ENCODE measurements at regions not wholly inside any gene's neighbourhood (a gene's known extent, or its start where the extent isn't known, plus 50 kb on each side); places are given as distances from the start of the nearest gene placed in this dataset.

- no peak for TF ChIP-seq CTCF (IDR thresholded peaks at IDR 0.05; ENCODE audit: partially characterized antibody, unreplicated experiment)
- no peak for DNase-seq
- Mint-ChIP-seq H3K9me3 (ENCODE audit: unreplicated experiment) (no peaks in the 10 kb centered on the region), H3K27ac (ENCODE audit: unreplicated experiment) (no peak overlapping the region), H3K27me3 (ENCODE audit: unreplicated experiment) (no peaks in the 10 kb centered on the region), H3K4me1 (ENCODE audit: low read depth, unreplicated experiment) (no peaks in the 10 kb centered on the region), H3K36me3 (ENCODE audit: unreplicated experiment) (no peaks in the 10 kb centered on the region), H3K4me3 (ENCODE audit: unreplicated experiment) (no peak overlapping the region)
Observed at GRCh38 chr4:129668092-129668491, 572.1 kb downstream of the C4orf33 start.

- DNase-seq: no peak
- Mint-ChIP-seq H3K27ac (ENCODE audit: unreplicated experiment) (no peak overlapping the region), H3K27me3 (ENCODE audit: unreplicated experiment) (no peaks in the 10 kb centered on the region), H3K36me3 (ENCODE audit: unreplicated experiment) (peaks cover 11% of the 10 kb centered on the region), H3K4me1 (ENCODE audit: low read depth, unreplicated experiment) (no peaks in the 10 kb centered on the region), H3K9me3 (ENCODE audit: unreplicated experiment) (no peaks in the 10 kb centered on the region), H3K4me3 (ENCODE audit: unreplicated experiment) (no peak overlapping the region)
- TF ChIP-seq CTCF (IDR thresholded peaks at IDR 0.05; ENCODE audit: partially characterized antibody, unreplicated experiment): no peak
Observed at GRCh38 chr4:129672941-129673340, 577.0 kb downstream of the C4orf33 start.

- Mint-ChIP-seq H3K9me3 (ENCODE audit: unreplicated experiment) (peaks cover 2% of the 10 kb centered on the region), H3K4me3 (ENCODE audit: unreplicated experiment) (no peak overlapping the region), H3K4me1 (ENCODE audit: low read depth, unreplicated experiment) (no peaks in the 10 kb centered on the region), H3K36me3 (ENCODE audit: unreplicated experiment) (peaks cover 15% of the 10 kb centered on the region), H3K27me3 (ENCODE audit: unreplicated experiment) (no peaks in the 10 kb centered on the region), H3K27ac (ENCODE audit: unreplicated experiment) (no peak overlapping the region)
- no peak for TF ChIP-seq CTCF (IDR thresholded peaks at IDR 0.05; ENCODE audit: partially characterized antibody, unreplicated experiment)
- no peak for DNase-seq
Observed at GRCh38 chr4:129675036-129675435, 579.1 kb downstream of the C4orf33 start.

- peaks cover 15% of the 10 kb centered on the region for H3K36me3 Mint-ChIP-seq (ENCODE audit: unreplicated experiment)
- H3K4me1 Mint-ChIP-seq (ENCODE audit: low read depth, unreplicated experiment): no peaks in the 10 kb centered on the region
- peaks cover 2% of the 10 kb centered on the region for H3K9me3 Mint-ChIP-seq (ENCODE audit: unreplicated experiment)
- H3K27me3 Mint-ChIP-seq (ENCODE audit: unreplicated experiment): no peaks in the 10 kb centered on the region
- no peak for DNase-seq
- no peak for TF ChIP-seq CTCF (IDR thresholded peaks at IDR 0.05; ENCODE audit: partially characterized antibody, unreplicated experiment)
- H3K4me3 Mint-ChIP-seq (ENCODE audit: unreplicated experiment): no peak overlapping the region
- H3K27ac Mint-ChIP-seq (ENCODE audit: unreplicated experiment): no peak overlapping the region
Observed at GRCh38 chr4:129676934-129677333, 581.0 kb downstream of the C4orf33 start.

- Mint-ChIP-seq H3K27ac (ENCODE audit: unreplicated experiment) (no peak overlapping the region), H3K27me3 (ENCODE audit: unreplicated experiment) (no peaks in the 10 kb centered on the region), H3K9me3 (ENCODE audit: unreplicated experiment) (peaks cover 5% of the 10 kb centered on the region), H3K36me3 (ENCODE audit: unreplicated experiment) (peaks cover 7% of the 10 kb centered on the region), H3K4me3 (ENCODE audit: unreplicated experiment) (no peak overlapping the region), H3K4me1 (ENCODE audit: low read depth, unreplicated experiment) (no peaks in the 10 kb centered on the region)
- no peak for TF ChIP-seq CTCF (IDR thresholded peaks at IDR 0.05; ENCODE audit: partially characterized antibody, unreplicated experiment)
- no peak for DNase-seq
Observed at GRCh38 chr4:129682586-129682985, 586.6 kb downstream of the C4orf33 start.

Data from glutamatergic neuron (in vitro differentiated cells).